MM.1S (cell line): ENCODE measurements at regions not wholly inside any gene's neighbourhood (a gene's known extent, or its start where the extent isn't known, plus 50 kb on each side); places are given as distances from the start of the nearest gene placed in this dataset.

Source experiments
- EZH2 ChIP-seq: fragments of 300-600 bp; sonication (generic); optimal IDR thresholded peaks from 2 replicates; pipeline ENCODE3; 2017; ENCODE audit warnings: low read depth, mild to moderate bottlenecking, antibody characterized with exemption, low read length, mixed read lengths
- EZH2phosphoT487 ChIP-seq: fragments of 300-600 bp; sonication (generic); IDR thresholded peaks from 2 replicates; pipeline ENCODE4 v1.6.1; 2018; ENCODE audit warnings: antibody characterized with exemption, low read length
- TF ChIP-seq, protein P1 (sequence below): fragments of 300-600 bp; sonication (generic); IDR thresholded peaks from 2 replicates; pipeline ENCODE4 v1.5.1; 2016; ENCODE audit warnings: antibody characterized with exemption, low read length, mixed read lengths

DNA sequence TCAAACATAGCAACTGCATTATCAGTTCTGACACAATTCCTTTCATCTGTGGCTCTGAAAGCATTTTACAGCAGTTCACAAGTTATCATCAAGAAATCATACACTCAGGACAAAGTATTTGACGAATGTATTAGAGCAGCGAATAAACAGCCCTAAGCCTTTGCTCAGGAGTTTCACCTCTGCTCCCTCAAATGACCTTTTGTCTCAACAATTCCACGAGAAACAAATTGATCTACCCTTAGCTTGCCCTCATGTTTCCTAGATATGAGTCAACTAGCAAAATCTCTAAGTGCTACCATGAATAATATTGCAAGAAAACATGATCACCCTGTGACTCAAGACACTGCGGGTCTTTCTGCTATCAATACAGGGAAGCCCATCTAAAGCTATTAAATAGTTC, 396.1 kb downstream of the EFNB2 start:
- TF ChIP-seq, protein P1, sequence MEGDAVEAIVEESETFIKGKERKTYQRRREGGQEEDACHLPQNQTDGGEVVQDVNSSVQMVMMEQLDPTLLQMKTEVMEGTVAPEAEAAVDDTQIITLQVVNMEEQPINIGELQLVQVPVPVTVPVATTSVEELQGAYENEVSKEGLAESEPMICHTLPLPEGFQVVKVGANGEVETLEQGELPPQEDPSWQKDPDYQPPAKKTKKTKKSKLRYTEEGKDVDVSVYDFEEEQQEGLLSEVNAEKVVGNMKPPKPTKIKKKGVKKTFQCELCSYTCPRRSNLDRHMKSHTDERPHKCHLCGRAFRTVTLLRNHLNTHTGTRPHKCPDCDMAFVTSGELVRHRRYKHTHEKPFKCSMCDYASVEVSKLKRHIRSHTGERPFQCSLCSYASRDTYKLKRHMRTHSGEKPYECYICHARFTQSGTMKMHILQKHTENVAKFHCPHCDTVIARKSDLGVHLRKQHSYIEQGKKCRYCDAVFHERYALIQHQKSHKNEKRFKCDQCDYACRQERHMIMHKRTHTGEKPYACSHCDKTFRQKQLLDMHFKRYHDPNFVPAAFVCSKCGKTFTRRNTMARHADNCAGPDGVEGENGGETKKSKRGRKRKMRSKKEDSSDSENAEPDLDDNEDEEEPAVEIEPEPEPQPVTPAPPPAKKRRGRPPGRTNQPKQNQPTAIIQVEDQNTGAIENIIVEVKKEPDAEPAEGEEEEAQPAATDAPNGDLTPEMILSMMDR: no peak
- TF ChIP-seq EZH2: no peak
- TF ChIP-seq EZH2phosphoT487: no peak
